Smooth muscle cell (in vitro differentiated cells): ENCODE measurements at regions not wholly inside any gene's neighbourhood (a gene's known extent, or its start where the extent isn't known, plus 50 kb on each side); places are given as distances from the start of the nearest gene placed in this dataset.

Experiments
- DNase-seq: peaks from one replicate; lab custom pipeline; 2025; ENCODE audit not compliant: unreplicated experiment; lab: John Stamatoyannopoulos, UW
- H2AFZ ChIP-seq: fragments of 200-600 bp; sonication (generic); 2 replicates; pipeline ENCODE4 v1.6.0; 2016; ENCODE audit warnings: antibody characterized with exemption, low read depth, mild to moderate bottlenecking
- H3F3A ChIP-seq: fragments of 200-600 bp; sonication (generic); 2 replicates; pipeline ENCODE4 v1.6.0; 2017; ENCODE audit warnings: antibody characterized with exemption, low read depth
- H3K27ac ChIP-seq: fragments of 200-600 bp; sonication (generic); 2 replicates; pipeline ENCODE4 v1.5.1; 2016; ENCODE audit warnings: low read depth, mild to moderate bottlenecking
- H3K27me3 ChIP-seq: fragments of 200-600 bp; sonication (generic); 2 replicates; pipeline ENCODE4 v1.6.1; 2016; ENCODE audit warnings: low read depth, mild to moderate bottlenecking
- H3K36me3 ChIP-seq: fragments of 200-600 bp; sonication (generic); 2 replicates; pipeline ENCODE4 v1.5.1; 2016; ENCODE audit warnings: low read depth
- H3K4me1 ChIP-seq: fragments of 200-600 bp; sonication (generic); 2 replicates; pipeline ENCODE4 v1.5.1; 2016; ENCODE audit warnings: low read depth
- H3K4me2 ChIP-seq: fragments of 200-600 bp; sonication (generic); 2 replicates; pipeline ENCODE4 v1.6.0; 2016; ENCODE audit warnings: mild to moderate bottlenecking
- H3K4me3 ChIP-seq: fragments of 200-600 bp; sonication (generic); 2 replicates; pipeline ENCODE4 v1.5.1; 2016; ENCODE audit warnings: mild to moderate bottlenecking
- H3K79me2 ChIP-seq: fragments of 200-600 bp; sonication (generic); 2 replicates; pipeline ENCODE4 v1.6.0; 2016; ENCODE audit warnings: low read depth, mild to moderate bottlenecking
- H3K9ac ChIP-seq: fragments of 200-600 bp; sonication (generic); 2 replicates; pipeline ENCODE4 v1.6.0; 2016; ENCODE audit warnings: low read depth
- H3K9me3 ChIP-seq: fragments of 200-600 bp; sonication (generic); replicated peaks from 2 replicates; pipeline ENCODE4 v1.5.1; 2016; ENCODE audit warnings: low read depth
- H4K20me1 ChIP-seq: fragments of 200-600 bp; sonication (generic); 2 replicates; pipeline ENCODE4 v1.6.0; 2016; ENCODE audit warnings: low read depth
- WGBS: methylation state at CpG from one replicate; pipeline ENCODE4 v1.1.7; 2016; ENCODE audit warnings: low lambda C conversion rate; 5-methylcytosine and 5-hydroxymethylcytosine counted together
- TF ChIP-seq, protein P1 (sequence below): fragments of 200-600 bp; sonication (generic); IDR thresholded peaks from 2 replicates; pipeline ENCODE4 v1.5.1; 2017; ENCODE audit warnings: borderline replicate concordance, mild to moderate bottlenecking, antibody characterized with exemption; ENCODE audit not compliant: insufficient read depth, poor library complexity, severe bottlenecking

DNA sequence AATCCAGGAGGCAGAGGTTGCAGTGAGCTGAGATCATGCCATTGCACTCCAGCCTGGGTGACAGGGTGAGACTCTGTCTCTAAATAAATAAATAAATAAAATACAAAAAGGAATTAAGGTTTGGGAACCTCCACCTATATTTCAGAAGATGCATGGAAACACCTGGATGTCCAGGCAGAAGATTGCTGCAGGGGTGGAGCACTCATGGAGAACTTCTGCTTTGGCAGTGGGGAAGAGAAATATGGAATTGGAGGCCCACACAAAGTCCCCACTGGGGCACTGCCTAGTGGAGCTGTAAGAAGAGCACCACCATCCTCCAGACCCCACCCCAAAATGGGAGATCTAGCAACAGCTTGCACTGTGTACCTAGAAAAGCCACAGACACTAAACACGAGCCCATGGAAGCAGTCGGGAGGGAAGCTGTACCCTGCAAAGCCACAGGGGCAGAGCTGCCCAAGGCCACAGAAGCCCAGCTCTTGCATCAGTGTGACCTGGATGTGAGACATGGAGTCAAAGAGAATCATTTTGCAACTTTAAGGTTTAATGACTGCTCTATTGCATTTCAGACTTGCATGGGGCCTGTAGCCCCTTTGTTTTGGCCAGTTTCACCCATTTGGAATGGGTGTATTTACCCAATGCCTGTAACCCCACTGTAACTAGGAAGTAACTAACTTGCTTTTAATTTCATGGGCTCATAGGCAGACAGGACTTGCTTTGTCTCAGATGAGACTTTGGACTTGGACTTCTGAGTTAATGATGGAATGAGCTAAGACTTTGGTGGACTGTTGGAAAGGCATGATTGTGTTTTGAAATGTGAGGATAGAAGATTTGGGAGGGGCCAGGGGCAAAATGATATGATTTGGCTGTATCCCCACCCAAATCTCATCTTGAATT, 265.3 kb downstream of the ZEB2 start:
- Histone ChIP-seq H4K20me1 (no peaks in the 10 kb centered on the region), H3F3A (no peaks in the 10 kb centered on the region), H3K9ac (no peak overlapping the region), H3K4me2 (no peak overlapping the region), H3K79me2 (peaks cover 12% of the 10 kb centered on the region), H3K9me3 (peaks cover 5% of the 10 kb centered on the region), H3K4me3 (no peak overlapping the region), H3K27ac (no peak overlapping the region), H3K4me1 (no peaks in the 10 kb centered on the region), H3K36me3 (peaks cover 3% of the 10 kb centered on the region), H3K27me3 (no peaks in the 10 kb centered on the region), H2AFZ (no peak overlapping the region)
- TF ChIP-seq, protein P1, sequence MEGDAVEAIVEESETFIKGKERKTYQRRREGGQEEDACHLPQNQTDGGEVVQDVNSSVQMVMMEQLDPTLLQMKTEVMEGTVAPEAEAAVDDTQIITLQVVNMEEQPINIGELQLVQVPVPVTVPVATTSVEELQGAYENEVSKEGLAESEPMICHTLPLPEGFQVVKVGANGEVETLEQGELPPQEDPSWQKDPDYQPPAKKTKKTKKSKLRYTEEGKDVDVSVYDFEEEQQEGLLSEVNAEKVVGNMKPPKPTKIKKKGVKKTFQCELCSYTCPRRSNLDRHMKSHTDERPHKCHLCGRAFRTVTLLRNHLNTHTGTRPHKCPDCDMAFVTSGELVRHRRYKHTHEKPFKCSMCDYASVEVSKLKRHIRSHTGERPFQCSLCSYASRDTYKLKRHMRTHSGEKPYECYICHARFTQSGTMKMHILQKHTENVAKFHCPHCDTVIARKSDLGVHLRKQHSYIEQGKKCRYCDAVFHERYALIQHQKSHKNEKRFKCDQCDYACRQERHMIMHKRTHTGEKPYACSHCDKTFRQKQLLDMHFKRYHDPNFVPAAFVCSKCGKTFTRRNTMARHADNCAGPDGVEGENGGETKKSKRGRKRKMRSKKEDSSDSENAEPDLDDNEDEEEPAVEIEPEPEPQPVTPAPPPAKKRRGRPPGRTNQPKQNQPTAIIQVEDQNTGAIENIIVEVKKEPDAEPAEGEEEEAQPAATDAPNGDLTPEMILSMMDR, result no peak
- DNase-seq, result no peak
- WGBS, result 100% methylated on average over 2 of the region's 2 CpGs

DNA sequence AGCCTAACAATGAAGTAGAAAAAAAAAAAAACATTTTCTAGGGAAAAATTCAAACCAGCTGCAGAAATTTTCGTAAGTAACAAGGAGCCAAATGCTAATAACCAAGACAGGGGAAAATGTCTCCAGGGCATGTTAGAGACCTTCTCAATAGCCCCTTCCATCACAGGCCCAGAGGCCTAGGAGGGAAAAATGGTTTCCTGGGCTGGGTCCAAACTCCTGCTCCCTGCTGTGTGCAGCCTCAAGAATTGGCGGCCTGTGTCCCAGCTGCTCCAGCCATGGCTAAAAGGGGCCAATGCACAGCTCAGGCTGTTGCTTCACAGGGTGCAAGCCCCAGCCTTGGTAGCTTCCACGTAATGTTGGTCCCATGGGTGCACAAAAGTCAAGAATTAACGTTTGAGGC, 266.2 kb downstream of the ZEB2 start:
- WGBS, result 98% methylated on average over 4 of the region's 4 CpGs

DNA sequence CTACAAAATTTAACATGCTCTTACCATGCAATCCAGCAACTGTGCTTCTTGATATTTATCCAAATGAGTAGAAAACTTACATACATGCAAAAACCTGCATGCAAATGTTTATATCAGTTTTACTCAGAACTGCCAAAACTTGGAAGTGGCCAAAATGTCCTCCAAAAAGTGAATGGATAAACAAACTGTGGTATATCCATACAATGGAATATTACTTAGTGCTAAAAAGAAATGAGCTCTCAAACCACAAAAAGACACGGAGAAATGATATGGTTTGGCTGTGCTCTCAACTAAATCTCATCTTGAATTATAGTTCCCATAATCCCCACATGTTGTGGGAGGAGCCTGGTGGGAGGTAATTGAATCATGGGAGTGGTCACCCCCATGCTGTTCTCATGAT, 267.2 kb downstream of the ZEB2 start:
- H3K4me3 ChIP-seq, result no peak overlapping the region
- no peak for DNase-seq
- H3K4me1 ChIP-seq, result no peaks in the 10 kb centered on the region
- H3K27ac ChIP-seq, result no peak overlapping the region
- H3K4me2 ChIP-seq, result no peak overlapping the region
- H3K9ac ChIP-seq, result no peak overlapping the region
- H4K20me1 ChIP-seq, result no peaks in the 10 kb centered on the region
- TF ChIP-seq, protein P1, result no peak
- WGBS, result 93% methylated on average over 1 of the region's 1 CpG
- no peaks in the 10 kb centered on the region for H3K27me3 ChIP-seq
- no peaks in the 10 kb centered on the region for H3K36me3 ChIP-seq
- peaks cover 4% of the 10 kb centered on the region for H3K79me2 ChIP-seq
- no peak overlapping the region for H2AFZ ChIP-seq
- peaks cover 5% of the 10 kb centered on the region for H3K9me3 ChIP-seq
- H3F3A ChIP-seq, result no peaks in the 10 kb centered on the region

More for the DNA sequence above, 266.2 kb downstream of the ZEB2 start:
- Histone ChIP-seq H3K27me3 (no peaks in the 10 kb centered on the region), H4K20me1 (no peaks in the 10 kb centered on the region), H2AFZ (no peak overlapping the region), H3K9me3 (peaks cover 5% of the 10 kb centered on the region), H3K9ac (no peak overlapping the region), H3K79me2 (peaks cover 9% of the 10 kb centered on the region), H3K4me3 (no peak overlapping the region), H3K4me2 (no peak overlapping the region), H3F3A (no peaks in the 10 kb centered on the region), H3K4me1 (no peaks in the 10 kb centered on the region), H3K27ac (no peak overlapping the region), H3K36me3 (peaks cover 3% of the 10 kb centered on the region)
- DNase-seq, result no peak
- TF ChIP-seq, protein P1, result no peak
